GM23338 (cell line): ENCODE measurements at regions not wholly inside any gene's neighbourhood (a gene's known extent, or its start where the extent isn't known, plus 50 kb on each side); places are given as distances from the start of the nearest gene placed in this dataset.

Source experiments
- ATAC-seq: fragments of 200-7000 bp; cut with Tn5 transposase; 3 replicates; pipeline ENCODE4 v1.9.1; 2020
- DNase-seq: peaks from one replicate; pipeline ENCODE4 v3.0.0-alpha.2; 2015; ENCODE audit warnings: low spot score
- H2AFZ ChIP-seq: fragments of 200-600 bp; sonication (generic); 2 replicates; pipeline ENCODE4 v1.8.0; 2016; ENCODE audit warnings: antibody characterized with exemption, mild to moderate bottlenecking, moderate library complexity
- H3F3A ChIP-seq: fragments of 200-600 bp; sonication (generic); replicated peaks from 2 replicates; pipeline ENCODE4 v1.8.0; 2017; ENCODE audit warnings: antibody characterized with exemption, mixed run types, low read depth
- H3K27ac ChIP-seq: fragments of 200-600 bp; sonication (generic); 2 replicates; pipeline ENCODE4 v1.6.1; 2016; ENCODE audit warnings: low read depth
- H3K27me3 ChIP-seq: fragments of 200-600 bp; sonication (generic); 2 replicates; pipeline ENCODE4 v1.8.0; 2016; ENCODE audit warnings: mild to moderate bottlenecking, mixed run types, moderate library complexity; ENCODE audit not compliant: insufficient read depth
- H3K36me3 ChIP-seq: fragments of 200-600 bp; sonication (generic); 2 replicates; pipeline ENCODE4 v1.8.0; 2016; ENCODE audit warnings: mild to moderate bottlenecking; ENCODE audit not compliant: insufficient read depth
- H3K4me1 ChIP-seq: fragments of 200-600 bp; sonication (generic); 2 replicates; pipeline ENCODE4 v1.8.0; 2016; ENCODE audit warnings: mild to moderate bottlenecking, moderate library complexity; ENCODE audit not compliant: insufficient read depth
- H3K4me2 ChIP-seq: fragments of 200-600 bp; sonication (generic); 2 replicates; pipeline ENCODE4 v1.7.1; 2017; ENCODE audit warnings: mixed run types
- H3K4me3 ChIP-seq: fragments of 200-600 bp; sonication (generic); 2 replicates; pipeline ENCODE4 v1.6.1; 2016; ENCODE audit warnings: mixed run types
- H3K79me2 ChIP-seq: fragments of 200-600 bp; sonication (generic); replicated peaks from 2 replicates; pipeline ENCODE4 v1.8.0; 2017; ENCODE audit warnings: mild to moderate bottlenecking; ENCODE audit not compliant: insufficient read depth
- H3K9me2 ChIP-seq: fragments of 200-600 bp; sonication (generic); 2 replicates; pipeline ENCODE4 v1.8.0; 2017; ENCODE audit not compliant: insufficient read depth
- H4K20me1 ChIP-seq: fragments of 200-600 bp; sonication (generic); replicated peaks from 2 replicates; pipeline ENCODE4 v1.8.0; 2017; ENCODE audit warnings: mild to moderate bottlenecking; ENCODE audit not compliant: insufficient read depth
- H3K27ac Mint-ChIP-seq: 2 replicates; pipeline ENCODE4 v1.8.0; 2020; ENCODE audit warnings: inconsistent platforms, mild to moderate bottlenecking, moderate library complexity, mixed read lengths
- H3K27me3 Mint-ChIP-seq: 3 replicates; pipeline ENCODE4 v1.8.0; 2022; ENCODE audit warnings: low read depth, mild to moderate bottlenecking, moderate library complexity, mixed read lengths, inconsistent platforms; ENCODE audit not compliant: insufficient read depth, poor library complexity
- H3K36me3 Mint-ChIP-seq: 3 replicates; pipeline ENCODE4 v1.8.0; 2021; ENCODE audit warnings: low read depth, mild to moderate bottlenecking, inconsistent platforms, moderate library complexity, mixed read lengths
- H3K4me1 Mint-ChIP-seq: 3 replicates; pipeline ENCODE4 v1.8.0; 2020; ENCODE audit warnings: mild to moderate bottlenecking, inconsistent platforms, mixed read lengths
- H3K4me3 Mint-ChIP-seq: 3 replicates; pipeline ENCODE4 v1.8.0; 2021; ENCODE audit warnings: moderate library complexity, mild to moderate bottlenecking, inconsistent platforms, mixed read lengths
- H3K9me3 Mint-ChIP-seq: 3 replicates; pipeline ENCODE4 v1.8.0; 2020; ENCODE audit warnings: moderate library complexity, mild to moderate bottlenecking, inconsistent platforms, mixed read lengths
- CREB1 ChIP-seq: fragments of 250-450 bp; sonication (Bioruptor Pico); IDR thresholded peaks from 2 replicates; pipeline ENCODE4 v1.5.0; 2020; ENCODE audit warnings: low read depth, mild to moderate bottlenecking, moderate library complexity
- EZH2 ChIP-seq: fragments of 200-600 bp; sonication (generic); IDR thresholded peaks from one replicate; pipeline ENCODE4 v1.8.0; 2017; ENCODE audit warnings: antibody characterized with exemption, mild to moderate bottlenecking, low read depth; ENCODE audit not compliant: unreplicated experiment
- EZH2phosphoT487 ChIP-seq: fragments of 200-600 bp; sonication (generic); IDR thresholded peaks from one replicate; pipeline ENCODE4 v1.8.1; 2018; ENCODE audit warnings: antibody characterized with exemption; ENCODE audit not compliant: unreplicated experiment
- JUNB ChIP-seq: IDR thresholded peaks from one replicate; pipeline ENCODE4 v1.6.1; 2016; ENCODE audit warnings: antibody characterized with exemption; ENCODE audit not compliant: unreplicated experiment
- NANOG ChIP-seq: IDR thresholded peaks from 2 replicates; pipeline ENCODE4 v1.6.1; 2016; ENCODE audit warnings: antibody characterized with exemption, borderline replicate concordance
- POLR2AphosphoS5 ChIP-seq: IDR thresholded peaks from 2 replicates; pipeline ENCODE4 v1.6.1; 2016; ENCODE audit warnings: antibody characterized with exemption, low read depth
- STAT1 ChIP-seq: IDR thresholded peaks from one replicate; pipeline ENCODE4 v1.6.1; 2016; ENCODE audit warnings: antibody characterized with exemption; ENCODE audit not compliant: unreplicated experiment
- ZNF114 ChIP-seq: fragments of 250-450 bp; sonication (Bioruptor Pico); IDR thresholded peaks from 2 replicates; pipeline ENCODE4 v1.5.0; 2020; ENCODE audit warnings: mild to moderate bottlenecking, moderate library complexity
- ZNF331 ChIP-seq: fragments of 250-450 bp; sonication (Bioruptor Pico); IDR thresholded peaks from 2 replicates; pipeline ENCODE4 v1.5.0; 2020; ENCODE audit warnings: low read depth, mild to moderate bottlenecking, moderate library complexity
- TF ChIP-seq, protein P1 (sequence below), 2 experiments: fragments of 200-600 bp in 1 of 2; sonication (generic) in 1 of 2; conservative IDR thresholded peaks; 2 replicates each; pipeline versions ENCODE4 v1.5.1 to v1.6.1; 2016 to 2017; ENCODE audit warnings: antibody characterized with exemption in 2 of 2, low read depth in 2 of 2, mild to moderate bottlenecking in 2 of 2, moderate library complexity in 1 of 2
- TF ChIP-seq, protein P2 (sequence below): fragments of 250-450 bp; sonication (Bioruptor Pico); IDR thresholded peaks from 2 replicates; pipeline ENCODE4 v1.5.0; 2020; ENCODE audit warnings: mild to moderate bottlenecking, moderate library complexity
- TF ChIP-seq, protein P3 (sequence below): IDR thresholded peaks from one replicate; pipeline ENCODE4 v1.6.1; 2018; ENCODE audit warnings: antibody characterized with exemption; ENCODE audit not compliant: unreplicated experiment
- TF ChIP-seq, protein P4 (sequence below): IDR thresholded peaks from 2 replicates; pipeline ENCODE4 v1.6.1; 2016; ENCODE audit warnings: antibody characterized with exemption

DNA sequence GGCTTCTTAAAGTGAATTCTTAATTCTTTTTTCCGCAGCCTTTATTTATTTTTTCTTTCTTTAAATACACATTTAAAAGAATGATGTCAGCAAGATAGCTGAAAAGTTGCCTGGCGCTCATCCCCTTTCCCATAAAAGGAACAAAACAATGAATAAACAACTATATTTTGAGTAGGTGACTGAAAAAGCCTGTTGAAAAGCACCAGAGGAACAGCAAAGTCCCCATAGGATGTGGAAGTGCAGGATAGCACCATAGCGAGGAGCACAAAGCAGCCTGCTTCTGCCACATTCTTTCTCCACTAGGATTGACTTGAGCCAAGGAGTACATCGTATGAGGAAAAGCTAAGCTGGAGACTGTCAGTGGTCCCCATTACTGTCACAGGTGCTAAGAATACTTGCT lies 754.9 kb downstream of the SQOR start:
- Histone ChIP-seq H3K27ac (no peak overlapping the region), H3K4me3 (no peak overlapping the region), H3F3A (no peaks in the 10 kb centered on the region), H2AFZ (no peak overlapping the region), H3K9me2 (no peaks in the 10 kb centered on the region), H3K4me1 (peaks cover 5% of the 10 kb centered on the region), H3K27me3 (no peaks in the 10 kb centered on the region), H3K4me2 (no peak overlapping the region), H3K36me3 (no peaks in the 10 kb centered on the region), H4K20me1 (no peaks in the 10 kb centered on the region), H3K79me2 (no peaks in the 10 kb centered on the region)
- ATAC-seq = no peak
- peaks cover 62% of the 10 kb centered on the region for H3K9me3 Mint-ChIP-seq
- 0 out of 2 replicates have a peak overlapping the region, but pooled peaks have one; percentile 40 for H3K27ac Mint-ChIP-seq
- H3K36me3 Mint-ChIP-seq = no peaks in the 10 kb centered on the region; the same call in 1 of the 3 replicates
- H3K4me1 Mint-ChIP-seq = 0 out of 3 replicates have a peak, but pooled peaks cover 2% of the 10 kb centered on the region
- H3K4me3 Mint-ChIP-seq = no peak overlapping the region
- peak; percentile 2 for DNase-seq
- peaks cover 2% of the 10 kb centered on the region for H3K27me3 Mint-ChIP-seq
- TF ChIP-seq, protein P1, sequence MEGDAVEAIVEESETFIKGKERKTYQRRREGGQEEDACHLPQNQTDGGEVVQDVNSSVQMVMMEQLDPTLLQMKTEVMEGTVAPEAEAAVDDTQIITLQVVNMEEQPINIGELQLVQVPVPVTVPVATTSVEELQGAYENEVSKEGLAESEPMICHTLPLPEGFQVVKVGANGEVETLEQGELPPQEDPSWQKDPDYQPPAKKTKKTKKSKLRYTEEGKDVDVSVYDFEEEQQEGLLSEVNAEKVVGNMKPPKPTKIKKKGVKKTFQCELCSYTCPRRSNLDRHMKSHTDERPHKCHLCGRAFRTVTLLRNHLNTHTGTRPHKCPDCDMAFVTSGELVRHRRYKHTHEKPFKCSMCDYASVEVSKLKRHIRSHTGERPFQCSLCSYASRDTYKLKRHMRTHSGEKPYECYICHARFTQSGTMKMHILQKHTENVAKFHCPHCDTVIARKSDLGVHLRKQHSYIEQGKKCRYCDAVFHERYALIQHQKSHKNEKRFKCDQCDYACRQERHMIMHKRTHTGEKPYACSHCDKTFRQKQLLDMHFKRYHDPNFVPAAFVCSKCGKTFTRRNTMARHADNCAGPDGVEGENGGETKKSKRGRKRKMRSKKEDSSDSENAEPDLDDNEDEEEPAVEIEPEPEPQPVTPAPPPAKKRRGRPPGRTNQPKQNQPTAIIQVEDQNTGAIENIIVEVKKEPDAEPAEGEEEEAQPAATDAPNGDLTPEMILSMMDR (conservative IDR thresholded peaks at IDR 0.05; ENCODE audit: low read depth in 2 of 2) = no peak
- TF ChIP-seq, protein P2, sequence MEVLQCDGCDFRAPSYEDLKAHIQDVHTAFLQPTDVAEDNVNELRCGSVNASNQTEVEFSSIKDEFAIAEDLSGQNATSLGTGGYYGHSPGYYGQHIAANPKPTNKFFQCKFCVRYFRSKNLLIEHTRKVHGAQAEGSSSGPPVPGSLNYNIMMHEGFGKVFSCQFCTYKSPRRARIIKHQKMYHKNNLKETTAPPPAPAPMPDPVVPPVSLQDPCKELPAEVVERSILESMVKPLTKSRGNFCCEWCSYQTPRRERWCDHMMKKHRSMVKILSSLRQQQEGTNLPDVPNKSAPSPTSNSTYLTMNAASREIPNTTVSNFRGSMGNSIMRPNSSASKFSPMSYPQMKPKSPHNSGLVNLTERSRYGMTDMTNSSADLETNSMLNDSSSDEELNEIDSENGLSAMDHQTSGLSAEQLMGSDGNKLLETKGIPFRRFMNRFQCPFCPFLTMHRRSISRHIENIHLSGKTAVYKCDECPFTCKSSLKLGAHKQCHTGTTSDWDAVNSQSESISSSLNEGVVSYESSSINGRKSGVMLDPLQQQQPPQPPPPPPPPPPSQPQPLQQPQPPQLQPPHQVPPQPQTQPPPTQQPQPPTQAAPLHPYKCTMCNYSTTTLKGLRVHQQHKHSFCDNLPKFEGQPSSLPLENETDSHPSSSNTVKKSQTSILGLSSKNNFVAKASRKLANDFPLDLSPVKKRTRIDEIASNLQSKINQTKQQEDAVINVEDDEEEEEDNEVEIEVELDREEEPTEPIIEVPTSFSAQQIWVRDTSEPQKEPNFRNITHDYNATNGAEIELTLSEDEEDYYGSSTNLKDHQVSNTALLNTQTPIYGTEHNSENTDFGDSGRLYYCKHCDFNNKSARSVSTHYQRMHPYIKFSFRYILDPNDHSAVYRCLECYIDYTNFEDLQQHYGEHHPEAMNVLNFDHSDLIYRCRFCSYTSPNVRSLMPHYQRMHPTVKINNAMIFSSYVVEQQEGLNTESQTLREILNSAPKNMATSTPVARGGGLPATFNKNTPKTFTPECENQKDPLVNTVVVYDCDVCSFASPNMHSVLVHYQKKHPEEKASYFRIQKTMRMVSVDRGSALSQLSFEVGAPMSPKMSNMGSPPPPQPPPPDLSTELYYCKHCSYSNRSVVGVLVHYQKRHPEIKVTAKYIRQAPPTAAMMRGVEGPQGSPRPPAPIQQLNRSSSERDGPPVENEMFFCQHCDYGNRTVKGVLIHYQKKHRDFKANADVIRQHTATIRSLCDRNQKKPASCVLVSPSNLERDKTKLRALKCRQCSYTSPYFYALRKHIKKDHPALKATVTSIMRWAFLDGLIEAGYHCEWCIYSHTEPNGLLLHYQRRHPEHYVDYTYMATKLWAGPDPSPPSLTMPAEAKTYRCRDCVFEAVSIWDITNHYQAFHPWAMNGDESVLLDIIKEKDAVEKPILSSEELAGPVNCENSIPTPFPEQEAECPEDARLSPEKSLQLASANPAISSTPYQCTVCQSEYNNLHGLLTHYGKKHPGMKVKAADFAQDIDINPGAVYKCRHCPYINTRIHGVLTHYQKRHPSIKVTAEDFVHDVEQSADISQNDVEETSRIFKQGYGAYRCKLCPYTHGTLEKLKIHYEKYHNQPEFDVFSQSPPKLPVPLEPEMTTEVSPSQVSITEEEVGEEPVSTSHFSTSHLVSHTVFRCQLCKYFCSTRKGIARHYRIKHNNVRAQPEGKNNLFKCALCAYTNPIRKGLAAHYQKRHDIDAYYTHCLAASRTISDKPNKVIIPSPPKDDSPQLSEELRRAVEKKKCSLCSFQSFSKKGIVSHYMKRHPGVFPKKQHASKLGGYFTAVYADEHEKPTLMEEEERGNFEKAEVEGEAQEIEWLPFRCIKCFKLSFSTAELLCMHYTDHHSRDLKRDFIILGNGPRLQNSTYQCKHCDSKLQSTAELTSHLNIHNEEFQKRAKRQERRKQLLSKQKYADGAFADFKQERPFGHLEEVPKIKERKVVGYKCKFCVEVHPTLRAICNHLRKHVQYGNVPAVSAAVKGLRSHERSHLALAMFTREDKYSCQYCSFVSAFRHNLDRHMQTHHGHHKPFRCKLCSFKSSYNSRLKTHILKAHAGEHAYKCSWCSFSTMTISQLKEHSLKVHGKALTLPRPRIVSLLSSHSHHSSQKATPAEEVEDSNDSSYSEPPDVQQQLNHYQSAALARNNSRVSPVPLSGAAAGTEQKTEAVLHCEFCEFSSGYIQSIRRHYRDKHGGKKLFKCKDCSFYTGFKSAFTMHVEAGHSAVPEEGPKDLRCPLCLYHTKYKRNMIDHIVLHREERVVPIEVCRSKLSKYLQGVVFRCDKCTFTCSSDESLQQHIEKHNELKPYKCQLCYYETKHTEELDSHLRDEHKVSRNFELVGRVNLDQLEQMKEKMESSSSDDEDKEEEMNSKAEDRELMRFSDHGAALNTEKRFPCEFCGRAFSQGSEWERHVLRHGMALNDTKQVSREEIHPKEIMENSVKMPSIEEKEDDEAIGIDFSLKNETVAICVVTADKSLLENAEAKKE (CRISPR knock-in tag) = no peak
- TF ChIP-seq, protein P3, sequence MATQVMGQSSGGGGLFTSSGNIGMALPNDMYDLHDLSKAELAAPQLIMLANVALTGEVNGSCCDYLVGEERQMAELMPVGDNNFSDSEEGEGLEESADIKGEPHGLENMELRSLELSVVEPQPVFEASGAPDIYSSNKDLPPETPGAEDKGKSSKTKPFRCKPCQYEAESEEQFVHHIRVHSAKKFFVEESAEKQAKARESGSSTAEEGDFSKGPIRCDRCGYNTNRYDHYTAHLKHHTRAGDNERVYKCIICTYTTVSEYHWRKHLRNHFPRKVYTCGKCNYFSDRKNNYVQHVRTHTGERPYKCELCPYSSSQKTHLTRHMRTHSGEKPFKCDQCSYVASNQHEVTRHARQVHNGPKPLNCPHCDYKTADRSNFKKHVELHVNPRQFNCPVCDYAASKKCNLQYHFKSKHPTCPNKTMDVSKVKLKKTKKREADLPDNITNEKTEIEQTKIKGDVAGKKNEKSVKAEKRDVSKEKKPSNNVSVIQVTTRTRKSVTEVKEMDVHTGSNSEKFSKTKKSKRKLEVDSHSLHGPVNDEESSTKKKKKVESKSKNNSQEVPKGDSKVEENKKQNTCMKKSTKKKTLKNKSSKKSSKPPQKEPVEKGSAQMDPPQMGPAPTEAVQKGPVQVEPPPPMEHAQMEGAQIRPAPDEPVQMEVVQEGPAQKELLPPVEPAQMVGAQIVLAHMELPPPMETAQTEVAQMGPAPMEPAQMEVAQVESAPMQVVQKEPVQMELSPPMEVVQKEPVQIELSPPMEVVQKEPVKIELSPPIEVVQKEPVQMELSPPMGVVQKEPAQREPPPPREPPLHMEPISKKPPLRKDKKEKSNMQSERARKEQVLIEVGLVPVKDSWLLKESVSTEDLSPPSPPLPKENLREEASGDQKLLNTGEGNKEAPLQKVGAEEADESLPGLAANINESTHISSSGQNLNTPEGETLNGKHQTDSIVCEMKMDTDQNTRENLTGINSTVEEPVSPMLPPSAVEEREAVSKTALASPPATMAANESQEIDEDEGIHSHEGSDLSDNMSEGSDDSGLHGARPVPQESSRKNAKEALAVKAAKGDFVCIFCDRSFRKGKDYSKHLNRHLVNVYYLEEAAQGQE = no peak
- no peak for TF ChIP-seq NANOG
- no peak for TF ChIP-seq ZNF114 (CRISPR knock-in tag)
- TF ChIP-seq ZNF331 = no peak
- no peak for TF ChIP-seq POLR2AphosphoS5
- no peak for TF ChIP-seq JUNB
- TF ChIP-seq EZH2 = no peak
- TF ChIP-seq CREB1 (CRISPR knock-in tag) = no peak
- TF ChIP-seq STAT1 = no peak
- TF ChIP-seq EZH2phosphoT487 = no peak
- TF ChIP-seq, protein P4, sequence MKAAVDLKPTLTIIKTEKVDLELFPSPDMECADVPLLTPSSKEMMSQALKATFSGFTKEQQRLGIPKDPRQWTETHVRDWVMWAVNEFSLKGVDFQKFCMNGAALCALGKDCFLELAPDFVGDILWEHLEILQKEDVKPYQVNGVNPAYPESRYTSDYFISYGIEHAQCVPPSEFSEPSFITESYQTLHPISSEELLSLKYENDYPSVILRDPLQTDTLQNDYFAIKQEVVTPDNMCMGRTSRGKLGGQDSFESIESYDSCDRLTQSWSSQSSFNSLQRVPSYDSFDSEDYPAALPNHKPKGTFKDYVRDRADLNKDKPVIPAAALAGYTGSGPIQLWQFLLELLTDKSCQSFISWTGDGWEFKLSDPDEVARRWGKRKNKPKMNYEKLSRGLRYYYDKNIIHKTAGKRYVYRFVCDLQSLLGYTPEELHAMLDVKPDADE = no peak
